ENCODE measurements at regions not wholly inside any gene's neighbourhood (a gene's known extent, or its start where the extent isn't known, plus 50 kb on each side); places are given as distances from the start of the nearest gene placed in this dataset.
"Not testable (repeated sequence)": the region's sequence is repeated elsewhere in the genome, so short reads cannot be mapped to it uniquely, and the experiment has no call there.

GRCh38 chr10:36556468-36556867, 568.9 kb upstream of the ANKRD30A start:
- DNase-seq (ENCODE audit: low spot score), result no peak

DNA sequence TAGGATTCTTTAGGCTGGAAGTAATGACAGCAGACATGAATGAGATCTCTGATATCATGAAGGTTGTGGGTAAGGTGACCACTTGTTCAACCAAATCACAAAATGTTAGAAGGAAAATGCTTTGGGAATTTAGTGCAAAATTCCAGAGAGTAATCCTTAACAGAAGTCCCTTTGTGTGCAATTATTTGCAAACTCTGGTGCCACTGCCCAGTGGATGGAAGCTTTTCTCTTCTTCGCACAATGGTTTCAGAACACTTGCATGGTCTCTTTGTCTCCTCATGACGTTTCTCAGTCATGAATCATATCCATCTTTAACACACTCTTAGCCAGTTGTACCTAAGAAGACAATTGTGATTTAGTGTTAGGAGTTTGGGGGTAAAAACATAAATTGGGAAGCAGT, 570.4 kb upstream of the ANKRD30A start:
- DNase-seq (ENCODE audit: low spot score), result peak; percentile 45

DNA sequence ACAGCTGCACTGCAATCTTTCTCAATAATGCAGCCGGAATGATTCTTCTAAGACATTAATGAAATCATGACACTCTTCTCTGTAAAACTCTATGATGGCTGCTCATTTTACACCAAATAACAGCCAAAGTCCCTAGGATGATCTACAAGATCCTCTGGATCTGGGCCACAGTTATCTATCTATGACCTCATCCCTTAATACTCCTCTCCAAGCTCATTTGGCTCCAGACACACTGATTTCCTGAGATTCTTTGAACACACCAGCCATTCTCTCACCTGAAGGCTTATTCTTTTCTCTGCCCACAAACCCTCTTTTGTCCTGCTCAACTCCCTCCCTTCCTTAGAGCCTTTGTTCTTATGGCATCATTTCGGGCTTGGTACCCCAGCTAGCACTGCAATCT, 577.4 kb upstream of the ANKRD30A start:
- DNase-seq (ENCODE audit: low spot score), result no peak

GRCh38 chr10:36542493-36542892, 582.9 kb upstream of the ANKRD30A start:
- DNase-seq (ENCODE audit: low spot score), result no peak

DNA sequence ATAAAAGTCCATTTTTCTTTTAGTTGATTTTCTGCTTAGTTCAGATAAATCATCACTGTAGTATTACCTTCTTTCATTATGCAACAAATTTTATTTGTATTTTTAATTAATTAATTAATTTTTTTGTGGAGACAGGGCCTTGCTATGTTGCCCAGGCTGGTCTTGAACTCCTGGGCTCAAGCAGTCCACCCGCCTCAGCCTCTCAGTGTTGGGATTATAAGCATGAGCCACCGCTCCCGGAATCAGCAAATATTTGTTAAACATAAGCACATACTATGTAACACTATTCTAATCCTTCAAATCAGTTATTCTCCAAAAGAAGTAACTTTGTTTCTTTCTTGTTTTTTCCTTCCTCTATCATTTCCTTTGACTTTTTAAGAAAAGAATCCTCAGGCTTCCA, 584.8 kb upstream of the ANKRD30A start:
- DNase-seq (ENCODE audit: low spot score), result no peak

DNA sequence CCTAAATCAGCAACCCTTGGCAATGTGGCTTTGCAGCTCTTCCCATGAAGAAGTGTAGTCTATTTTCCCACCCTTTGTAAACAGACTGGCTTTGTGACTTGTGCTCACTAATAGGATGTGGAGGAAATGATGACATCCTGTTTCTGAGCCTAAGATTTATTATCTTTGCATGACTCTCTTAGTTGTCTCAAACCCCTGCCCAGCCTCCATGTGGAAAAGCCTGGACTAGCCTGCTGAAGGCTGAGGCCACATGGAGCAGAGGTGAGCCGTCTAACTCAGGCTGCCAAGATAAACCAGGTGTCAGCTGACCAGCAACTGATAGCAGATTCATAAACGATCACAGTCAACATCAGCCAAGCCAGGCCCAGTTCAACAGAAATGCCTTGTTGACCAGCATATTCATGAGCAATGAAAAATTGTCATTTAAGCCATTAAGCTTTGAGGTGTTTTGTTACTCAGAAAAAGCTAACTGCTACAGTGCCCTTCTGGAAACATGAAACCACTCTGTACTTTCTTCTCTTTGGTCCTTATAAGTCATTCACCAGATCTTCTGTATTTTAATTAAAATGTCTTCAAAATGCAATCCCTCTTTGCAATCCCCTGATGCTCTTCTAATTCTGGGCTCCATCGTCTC, 586.3 kb upstream of the ANKRD30A start:
- no peak for DNase-seq (ENCODE audit: low spot score)

GRCh38 chr10:36534471-36535002, 590.9 kb upstream of the ANKRD30A start:
- no peak for DNase-seq (ENCODE audit: low spot score)

DNA sequence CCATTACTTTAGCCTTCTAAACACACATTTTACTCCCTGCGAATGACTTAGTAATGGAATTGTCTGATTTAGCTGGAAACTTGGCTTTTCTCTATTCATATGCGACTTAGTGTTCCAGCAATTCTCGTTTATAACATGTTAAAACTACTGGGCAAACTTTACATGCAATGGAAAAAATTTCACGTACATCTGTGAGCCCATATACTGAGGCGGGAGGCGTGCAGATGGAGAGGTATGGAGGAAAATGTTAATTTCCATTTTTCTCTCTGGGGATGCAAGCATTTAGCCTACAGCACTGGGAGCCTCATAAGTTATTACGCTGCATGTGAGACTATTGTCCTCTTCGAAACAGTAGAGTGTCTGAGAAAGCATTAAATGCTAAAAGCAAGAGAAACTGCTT, 591.5 kb upstream of the ANKRD30A start:
- no peak for DNase-seq (ENCODE audit: low spot score)

DNA sequence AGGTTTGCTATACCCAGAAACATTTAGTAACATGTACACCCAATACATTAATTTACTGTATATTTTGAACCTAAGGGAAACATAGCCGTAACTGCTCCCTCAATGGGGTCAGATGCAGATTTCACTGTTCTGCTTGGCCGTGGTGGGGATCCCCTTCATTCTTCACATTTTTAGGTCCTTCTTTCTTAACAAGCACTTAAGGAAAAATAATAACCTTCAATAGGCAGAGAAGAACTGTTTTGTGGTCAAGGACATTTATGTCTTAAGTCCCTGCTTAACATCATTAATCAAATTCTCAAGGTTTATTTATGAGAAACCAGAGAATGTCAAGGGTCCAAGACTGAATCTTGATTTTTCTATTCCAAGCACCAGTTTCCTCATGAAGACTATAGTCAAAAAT, 592.1 kb upstream of the ANKRD30A start:
- no peak for DNase-seq (ENCODE audit: low spot score)

GRCh38 chr10:36531621-36532020, 593.8 kb upstream of the ANKRD30A start:
- no peak for DNase-seq (ENCODE audit: low spot score)

DNA sequence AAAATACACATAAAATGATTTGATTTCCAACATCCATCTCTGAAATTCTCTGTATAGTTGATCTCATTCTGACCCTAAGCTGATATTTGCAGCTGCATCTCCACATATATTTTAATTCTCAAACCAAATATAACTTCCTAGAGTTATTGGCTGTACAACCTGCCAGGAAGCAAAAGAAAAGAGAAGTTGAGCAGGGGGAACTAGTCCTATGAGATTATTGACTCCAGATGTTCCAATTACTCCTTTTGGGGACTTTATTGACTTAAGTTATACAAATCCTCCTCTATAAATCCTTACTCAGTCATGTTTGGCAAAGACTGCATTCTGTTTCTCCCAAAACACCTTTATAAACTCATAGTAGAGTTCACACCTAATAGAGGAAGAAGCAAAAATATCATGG, 599.4 kb upstream of the ANKRD30A start:
- no peak for DNase-seq (ENCODE audit: low spot score)

DNA sequence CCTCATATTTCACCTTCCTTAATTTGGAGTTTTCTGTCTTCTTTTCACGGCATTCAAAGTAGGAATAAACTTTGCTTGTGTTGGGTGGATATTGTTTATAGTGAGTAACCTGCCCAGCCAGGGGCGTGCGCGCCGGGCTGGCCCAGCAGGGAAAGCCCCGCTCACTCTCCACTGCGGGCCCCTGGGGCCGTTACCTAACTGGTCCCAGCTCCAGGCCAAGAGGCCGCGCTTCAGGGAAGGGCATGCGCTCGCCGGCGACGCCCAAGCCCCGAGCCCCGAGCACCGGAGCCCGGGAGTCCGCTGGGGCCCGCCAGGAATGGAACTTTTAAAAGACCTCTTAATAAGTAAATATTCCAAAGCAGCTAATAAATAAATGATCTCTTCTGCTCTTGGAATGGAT, 601.3 kb upstream of the ANKRD30A start:
- not testable (repeated sequence) for DNase-seq (ENCODE audit: low spot score)

- no peak for DNase-seq (ENCODE audit: low spot score)
Measured at GRCh38 chr10:36519909-36520308, 605.5 kb upstream of the ANKRD30A start.

DNA sequence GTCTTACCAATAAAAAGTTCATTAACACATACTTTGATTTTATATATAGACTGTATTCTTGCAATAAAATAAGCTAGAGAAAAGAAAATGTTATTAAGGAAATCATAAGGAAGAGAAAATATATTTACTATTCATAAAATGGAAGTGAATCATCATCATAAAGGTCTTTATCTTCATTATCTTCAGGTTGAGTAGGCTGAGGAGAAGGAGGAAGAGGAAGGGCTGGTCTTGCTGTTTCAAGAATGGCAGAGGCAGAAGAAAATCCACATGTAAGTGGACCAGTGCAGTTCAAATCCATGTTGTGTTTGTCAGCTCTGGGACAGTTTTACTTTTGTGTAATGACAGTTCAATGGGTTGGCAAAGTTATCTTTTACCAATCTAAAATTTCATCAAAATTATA, 609.1 kb upstream of the ANKRD30A start:
- no peak for DNase-seq (ENCODE audit: low spot score)

DNA sequence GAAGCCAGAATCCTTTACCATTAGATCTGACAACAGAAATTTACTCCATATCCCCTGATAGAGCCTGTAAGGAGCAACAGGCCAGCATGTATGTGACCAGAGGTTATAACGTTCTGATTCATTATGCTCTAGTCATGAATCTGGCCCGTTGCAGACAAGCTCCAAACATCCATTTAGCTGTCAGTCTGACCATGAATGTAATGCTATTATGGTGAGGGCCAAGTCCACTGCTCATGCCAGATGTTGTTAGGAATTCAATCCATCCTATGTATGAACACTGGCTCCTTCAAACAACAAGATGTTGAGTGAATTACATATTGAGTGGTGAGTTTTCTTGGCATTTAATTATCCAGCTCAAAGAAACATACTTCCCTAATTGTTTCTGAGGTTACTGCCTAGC, 610.1 kb upstream of the ANKRD30A start:
- DNase-seq (ENCODE audit: low spot score), result no peak

DNA sequence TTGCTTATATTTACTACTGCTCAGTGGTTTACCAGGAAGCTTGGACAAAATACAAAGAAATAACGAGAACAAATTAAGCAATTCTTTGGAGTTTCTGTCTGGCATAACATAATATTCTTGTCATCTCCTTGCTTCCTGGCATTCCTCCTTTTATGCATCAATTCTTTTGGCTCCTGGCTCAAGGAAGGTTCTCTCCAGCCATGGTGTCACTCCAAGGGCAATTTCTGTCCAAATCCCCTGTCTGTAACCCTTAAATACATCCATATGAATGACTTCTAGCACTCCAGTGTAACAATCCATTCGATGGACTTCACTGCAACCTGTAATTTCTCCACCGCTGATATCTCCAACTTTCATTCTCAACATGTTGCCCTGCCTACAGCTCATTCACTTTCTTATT, 617.7 kb upstream of the ANKRD30A start:
- DNase-seq (ENCODE audit: low spot score), result no peak

DNA sequence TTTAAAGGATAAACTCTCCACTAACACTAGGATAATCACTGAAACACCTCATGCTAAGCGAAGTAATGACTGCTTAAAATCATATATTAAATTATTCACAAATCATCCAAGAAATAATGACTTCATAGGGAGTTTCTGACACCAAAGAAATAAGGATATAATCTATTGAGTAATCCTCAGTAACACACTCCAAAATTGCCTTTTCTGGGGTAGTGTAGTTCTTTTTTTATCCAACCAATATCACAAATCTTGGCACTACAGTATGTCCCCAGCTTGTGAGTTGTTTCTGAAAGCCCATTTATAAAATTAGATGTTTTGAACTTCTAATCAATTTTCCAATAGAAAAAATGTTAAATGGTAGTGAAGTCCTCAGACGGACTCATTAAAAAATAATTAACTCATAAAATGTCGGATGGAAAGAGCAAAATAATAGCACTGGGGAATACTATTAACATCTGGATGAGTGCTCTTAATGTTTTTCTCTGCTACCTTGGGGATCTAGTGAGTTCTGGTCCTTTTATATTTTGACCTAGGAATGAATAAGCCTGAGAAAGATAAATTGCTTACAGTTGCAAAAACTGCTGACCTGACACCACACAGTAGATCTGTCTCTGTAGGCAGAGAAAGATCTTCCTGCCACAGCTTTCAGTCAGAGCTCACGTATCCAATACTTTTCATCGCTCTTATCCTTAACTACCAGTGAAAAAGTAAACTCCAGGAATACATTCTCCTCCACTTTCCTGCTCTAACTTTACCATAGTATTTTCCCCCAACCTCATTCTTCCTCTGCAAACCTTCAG, 618.5 kb upstream of the ANKRD30A start:
- DNase-seq (ENCODE audit: low spot score), result no peak

DNA sequence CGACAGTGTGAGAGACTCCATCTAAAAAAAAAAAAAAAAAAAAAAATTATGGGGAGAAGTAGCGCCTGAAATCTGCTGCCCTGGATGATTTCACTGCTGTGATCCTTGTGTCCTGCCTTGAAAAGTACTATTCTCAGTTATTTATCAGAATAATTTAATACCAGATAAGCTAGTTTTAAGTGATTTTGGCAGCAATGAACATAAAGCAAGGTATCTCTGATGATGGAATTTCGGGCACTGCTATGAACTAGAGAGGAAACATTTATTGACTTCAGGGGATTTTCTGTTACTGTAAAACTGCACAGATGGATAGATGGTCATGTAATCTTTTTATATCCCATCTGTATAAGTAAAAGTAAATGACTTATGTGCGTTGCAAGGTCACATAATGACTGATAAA, 619.1 kb upstream of the ANKRD30A start:
- DNase-seq (ENCODE audit: low spot score), result no peak

DNA sequence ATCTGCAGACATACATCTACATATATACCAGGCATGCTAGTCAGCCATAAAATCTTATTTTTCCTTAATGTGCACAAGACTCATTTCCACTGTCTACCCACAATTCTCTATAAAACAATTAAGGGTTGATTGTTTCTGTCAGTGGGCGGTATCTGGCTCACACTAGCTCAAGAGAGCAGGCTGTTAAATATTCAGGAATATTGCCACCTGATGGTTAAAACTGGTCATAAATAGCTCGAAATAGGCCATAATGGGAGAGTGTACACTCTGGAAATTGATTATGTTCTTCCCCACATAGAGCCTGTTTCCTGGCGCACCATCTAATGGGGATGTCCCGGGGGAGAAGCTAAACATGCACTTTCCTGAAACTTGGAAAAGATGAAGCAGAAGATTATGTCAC, 620.6 kb upstream of the ANKRD30A start:
- DNase-seq (ENCODE audit: low spot score), result no peak

- no peak for DNase-seq (ENCODE audit: low spot score)
Measured at GRCh38 chr10:36500266-36500665, 625.1 kb upstream of the ANKRD30A start.

- no peak for DNase-seq (ENCODE audit: low spot score)
Measured at GRCh38 chr10:36499693-36500092, 625.7 kb upstream of the ANKRD30A start.

DNA sequence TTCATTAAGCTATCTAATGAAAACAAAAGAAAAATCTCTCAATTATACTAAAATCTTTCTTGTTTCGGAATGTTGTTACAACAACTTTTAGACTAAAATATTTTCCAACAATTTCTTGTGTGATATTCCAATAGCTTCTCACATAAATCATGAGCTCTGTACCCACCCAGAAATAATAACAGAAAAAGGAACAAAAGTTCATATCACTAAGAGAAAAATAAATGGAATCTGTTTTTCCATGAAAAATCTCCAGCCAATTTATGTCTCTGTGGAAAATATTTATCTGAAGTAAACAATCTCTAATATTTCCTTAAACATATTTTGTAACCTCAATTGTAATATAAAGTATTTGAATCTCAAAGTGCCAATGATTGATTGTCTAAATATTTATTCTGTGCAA, 628.6 kb upstream of the ANKRD30A start:
- no peak for DNase-seq (ENCODE audit: low spot score)

DNA sequence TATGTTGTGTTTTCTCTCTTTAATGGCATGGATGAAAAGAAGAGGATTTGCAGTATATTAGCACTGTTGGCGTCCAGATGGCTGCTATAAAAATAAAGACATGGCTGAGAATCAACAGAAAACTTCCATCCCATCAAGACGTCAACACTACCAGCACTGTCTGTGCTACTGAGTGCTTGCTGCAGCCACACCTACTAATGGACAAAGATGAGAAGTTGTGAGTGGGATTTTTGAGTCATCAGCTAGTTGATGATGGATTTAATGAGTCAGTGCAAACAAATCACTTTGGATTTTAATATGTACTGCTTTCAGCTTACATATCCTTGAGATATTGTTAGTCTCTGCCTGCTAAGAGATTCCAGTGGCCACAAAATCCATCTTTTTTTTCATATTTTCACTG, 631.0 kb upstream of the ANKRD30A start:
- DNase-seq (ENCODE audit: low spot score), result peak; percentile 14

DNA sequence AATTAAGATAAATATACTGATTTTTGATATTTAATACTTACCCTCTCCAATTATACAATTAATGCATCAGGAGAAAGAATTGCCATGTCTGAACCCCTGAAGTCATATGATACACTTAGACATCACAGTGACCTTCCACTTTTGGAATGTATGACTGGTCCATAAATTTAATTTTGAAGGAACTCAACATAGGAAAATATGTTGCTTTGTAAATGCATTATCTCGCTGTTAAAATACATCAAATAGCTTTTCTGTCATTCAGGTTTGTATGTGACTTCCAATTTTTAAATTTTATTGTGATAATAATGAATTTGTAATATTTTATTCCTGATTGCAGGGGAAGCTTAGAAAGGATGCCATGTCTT, 631.9 kb upstream of the ANKRD30A start:
- no peak for DNase-seq (ENCODE audit: low spot score)

All from Ammon's horn (tissue), 1 donor.